Activated CD4-positive, alpha-beta T cell treated with anti-CD3 and anti-CD28 coated beads, Interleukin-2, amount 10 ng/mL, durations not matched to agents 7 days and 5 days (primary cell): ENCODE measurements at regions not wholly inside any gene's neighbourhood (a gene's known extent, or its start where the extent isn't known, plus 50 kb on each side); places are given as distances from the start of the nearest gene placed in this dataset.
"Not testable (repeated sequence)": the region's sequence is repeated elsewhere in the genome, so short reads cannot be mapped to it uniquely, and the experiment has no call there.

Source experiments
- CTCF ChIA-PET: fragments of 350-600 bp; sonication (Branson Sonifier 250); formaldehyde crosslinking; loops from one replicate; lab custom pipeline; 2021; ENCODE audit warnings: antibody characterized with exemption; lab: Charles Lee
- POLR2A ChIA-PET: fragments of 350-600 bp; sonication (Branson Sonifier 250); formaldehyde crosslinking; loops from one replicate; lab custom pipeline; 2021; ENCODE audit warnings: antibody characterized with exemption; lab: Charles Lee
- DNase-seq: peaks from one replicate; pipeline ENCODE4 v3.0.0-alpha.2; 2020
- H3K27ac Mint-ChIP-seq: one replicate; pipeline ENCODE4 v1.8.0; 2021; ENCODE audit warnings: mild to moderate bottlenecking, moderate library complexity, mixed read lengths
- H3K27me3 Mint-ChIP-seq: one replicate; pipeline ENCODE4 v1.8.0; 2021; ENCODE audit warnings: mixed read lengths
- H3K36me3 Mint-ChIP-seq: one replicate; pipeline ENCODE4 v1.8.0; 2021; ENCODE audit warnings: low read depth, mixed read lengths
- H3K4me1 Mint-ChIP-seq: one replicate; pipeline ENCODE4 v1.8.0; 2021; ENCODE audit warnings: mixed read lengths
- H3K4me3 Mint-ChIP-seq: one replicate; pipeline ENCODE4 v1.8.0; 2021; ENCODE audit warnings: mild to moderate bottlenecking, moderate library complexity, mixed read lengths
- H3K9me3 Mint-ChIP-seq: one replicate; pipeline ENCODE4 v1.8.0; 2021; ENCODE audit warnings: mixed read lengths

- DNase-seq, POLR2A ChIA-PET, H3K36me3 Mint-ChIP-seq, H3K4me1 Mint-ChIP-seq, H3K27ac Mint-ChIP-seq, H3K4me3 Mint-ChIP-seq, CTCF ChIA-PET, H3K9me3 Mint-ChIP-seq: not testable (repeated sequence)
- H3K27me3 Mint-ChIP-seq: peaks cover 11% of the 10 kb centered on the region
Measured at GRCh38 chr2:240243049-240243448, 102.6 kb upstream of the OTOS start.

GRCh38 chr2:240244543-240244942 is 104.1 kb upstream of the OTOS start:
- CTCF ChIA-PET: no interaction called here
- H3K4me3 Mint-ChIP-seq: no peak overlapping the region
- no peaks in the 10 kb centered on the region for H3K9me3 Mint-ChIP-seq
- no peaks in the 10 kb centered on the region for H3K36me3 Mint-ChIP-seq
- no peak overlapping the region for H3K27ac Mint-ChIP-seq
- DNase-seq: no peak
- peaks cover 8% of the 10 kb centered on the region for H3K27me3 Mint-ChIP-seq
- no peaks in the 10 kb centered on the region for H3K4me1 Mint-ChIP-seq
- POLR2A ChIA-PET: no interaction called here

GRCh38 chr2:240245184-240245583 is 104.7 kb upstream of the OTOS start:
- H3K4me1 Mint-ChIP-seq: no peaks in the 10 kb centered on the region
- H3K36me3 Mint-ChIP-seq: no peaks in the 10 kb centered on the region
- POLR2A ChIA-PET: no interaction called here
- H3K27ac Mint-ChIP-seq: no peak overlapping the region
- H3K9me3 Mint-ChIP-seq: no peaks in the 10 kb centered on the region
- H3K4me3 Mint-ChIP-seq: no peak overlapping the region
- CTCF ChIA-PET: no interaction called here
- H3K27me3 Mint-ChIP-seq: peaks cover 8% of the 10 kb centered on the region
- DNase-seq: no peak

- POLR2A ChIA-PET: no interaction called here
- H3K9me3 Mint-ChIP-seq: no peaks in the 10 kb centered on the region
- H3K4me1 Mint-ChIP-seq: no peaks in the 10 kb centered on the region
- no peaks in the 10 kb centered on the region for H3K36me3 Mint-ChIP-seq
- CTCF ChIA-PET: no interaction called here
- no peak for DNase-seq
- peaks cover 8% of the 10 kb centered on the region for H3K27me3 Mint-ChIP-seq
- H3K4me3 Mint-ChIP-seq: no peak overlapping the region
- no peak overlapping the region for H3K27ac Mint-ChIP-seq
Measured at GRCh38 chr2:240245706-240246105, 105.2 kb upstream of the OTOS start.

GRCh38 chr2:240246173-240246820 is 105.8 kb upstream of the OTOS start:
- DNase-seq: no peak
- Mint-ChIP-seq H3K4me3 (no peak overlapping the region), H3K36me3 (no peaks in the 10 kb centered on the region), H3K9me3 (no peaks in the 10 kb centered on the region), H3K27me3 (peaks cover 5% of the 10 kb centered on the region), H3K27ac (no peak overlapping the region), H3K4me1 (no peaks in the 10 kb centered on the region)
- CTCF ChIA-PET: no interaction called here
- POLR2A ChIA-PET: no interaction called here

GRCh38 chr2:240247241-240247867 is 106.9 kb upstream of the OTOS start:
- DNase-seq: no peak
- H3K27me3 Mint-ChIP-seq: peaks cover 2% of the 10 kb centered on the region
- H3K36me3 Mint-ChIP-seq: no peaks in the 10 kb centered on the region
- H3K4me3 Mint-ChIP-seq: no peak overlapping the region
- no peaks in the 10 kb centered on the region for H3K4me1 Mint-ChIP-seq
- CTCF ChIA-PET: no interaction called here
- POLR2A ChIA-PET: no interaction called here
- no peaks in the 10 kb centered on the region for H3K9me3 Mint-ChIP-seq
- H3K27ac Mint-ChIP-seq: no peak overlapping the region

GRCh38 chr2:240247868-240248720 is 107.6 kb upstream of the OTOS start:
- ChIA-PET POLR2A (no interaction called here), CTCF (no interaction called here)
- Mint-ChIP-seq H3K9me3 (no peaks in the 10 kb centered on the region), H3K27me3 (peaks cover 1% of the 10 kb centered on the region), H3K4me3 (no peak overlapping the region), H3K36me3 (no peaks in the 10 kb centered on the region), H3K4me1 (no peaks in the 10 kb centered on the region), H3K27ac (no peak overlapping the region)
- DNase-seq: no peak

- H3K4me3 Mint-ChIP-seq: no peak overlapping the region
- H3K36me3 Mint-ChIP-seq: no peaks in the 10 kb centered on the region
- no peaks in the 10 kb centered on the region for H3K27me3 Mint-ChIP-seq
- ChIA-PET POLR2A (no interaction called here), CTCF (no interaction called here)
- H3K27ac Mint-ChIP-seq: no peak overlapping the region
- no peak for DNase-seq
- H3K4me1 Mint-ChIP-seq: no peaks in the 10 kb centered on the region
- H3K9me3 Mint-ChIP-seq: no peaks in the 10 kb centered on the region
Measured at GRCh38 chr2:240248721-240249422, 108.4 kb upstream of the OTOS start.

GRCh38 chr2:240249423-240250149 is 109.1 kb upstream of the OTOS start:
- Mint-ChIP-seq H3K4me1 (no peaks in the 10 kb centered on the region), H3K4me3 (no peak overlapping the region), H3K9me3 (no peaks in the 10 kb centered on the region), H3K36me3 (no peaks in the 10 kb centered on the region), H3K27ac (no peak overlapping the region), H3K27me3 (no peaks in the 10 kb centered on the region)
- DNase-seq: no peak
- ChIA-PET CTCF (no interaction called here), POLR2A (no interaction called here)

- no peaks in the 10 kb centered on the region for H3K4me1 Mint-ChIP-seq
- no peak for DNase-seq
- no peak overlapping the region for H3K27ac Mint-ChIP-seq
Measured at GRCh38 chr2:240250150-240250984, 109.9 kb upstream of the OTOS start.

GRCh38 chr2:240250985-240251847 is 110.8 kb upstream of the OTOS start:
- DNase-seq: no peak
- CTCF ChIA-PET: no interaction called here
- no peak overlapping the region for H3K4me3 Mint-ChIP-seq

More at GRCh38 chr2:240250150-240250984, 109.9 kb upstream of the OTOS start:
- no peak overlapping the region for H3K4me3 Mint-ChIP-seq
- no peaks in the 10 kb centered on the region for H3K27me3 Mint-ChIP-seq
- H3K9me3 Mint-ChIP-seq: no peaks in the 10 kb centered on the region
- ChIA-PET POLR2A (no interaction called here), CTCF (no interaction called here)
- H3K36me3 Mint-ChIP-seq: no peaks in the 10 kb centered on the region

More at GRCh38 chr2:240250985-240251847, 110.8 kb upstream of the OTOS start:
- Mint-ChIP-seq H3K9me3 (no peaks in the 10 kb centered on the region), H3K27me3 (no peaks in the 10 kb centered on the region), H3K4me1 (no peaks in the 10 kb centered on the region), H3K36me3 (no peaks in the 10 kb centered on the region), H3K27ac (no peak overlapping the region)
- POLR2A ChIA-PET: no interaction called here
